ENCODE measurements at regions not wholly inside any gene's neighbourhood (a gene's known extent, or its start where the extent isn't known, plus 50 kb on each side); places are given as distances from the start of the nearest gene placed in this dataset.

GRCh38 chr1:238485912-238486209, 595.1 kb upstream of the ZP4 start:
- Histone ChIP-seq H3K9ac (ENCODE audit: insufficient read depth, low read depth, low read length) (no peak overlapping the region), H3K27me3 (ENCODE audit: control insufficient read depth in 1 of 2, insufficient read depth in 2 of 2, low read length in 2 of 2) (no peaks in the 10 kb centered on the region), H3K36me3 (replicated peaks in 1 of 2; ENCODE audit: control insufficient read depth in 1 of 2, insufficient read depth in 2 of 2, low read length in 2 of 2) (no peaks in the 10 kb centered on the region), H3K4me2 (ENCODE audit: low read depth, low read length) (no peak overlapping the region), H3K79me2 (ENCODE audit: insufficient read depth, low read length) (no peaks in the 10 kb centered on the region), H3K9me3 (ENCODE audit: low read length) (peaks cover 94% of the 10 kb centered on the region), H4K20me1 (ENCODE audit: insufficient read depth, low read length) (no peaks in the 10 kb centered on the region), H3K27ac (ENCODE audit: extremely low read length, insufficient read depth, low read length) (no peak overlapping the region), H3K4me1 (ENCODE audit: insufficient read depth, low read length) (no peaks in the 10 kb centered on the region), H3K4me3 (replicated peaks in 1 of 3; ENCODE audit: insufficient read depth in 1 of 3, low read depth in 2 of 3, low read length in 3 of 3) (no peak overlapping the region), H2AFZ (ENCODE audit: low read length) (no peak overlapping the region)
- peak; percentile 69 for ATAC-seq
- 31% methylated on average over 5 of the region's 5 CpGs for WGBS (ENCODE audit: low lambda C conversion rate)
- no peak for DNase-seq (ENCODE audit: low spot score)
- in situ Hi-C loops (cut with HindIII; ENCODE audit: extremely low pct_ligation_motif_present, low pct_unique_long_range_greater_than_20kb), result no loop called here
- no peak for FAIRE-seq
- no peak for TF ChIP-seq TCF7L2 (IDR thresholded peaks at IDR 0.05; ENCODE audit: low read depth, low read length)
- TF ChIP-seq ZC3H13 (CRISPR knock-in tag; IDR thresholded peaks at IDR 0.05), result no peak
- intact Hi-C loops (cut with micrococcal nuclease; ENCODE audit: unreplicated experiment), result loop anchor here (2.0 kb wide), 1 partner anchor 51 kb away; no protein-coding TSS in a partner anchor
- ChIA-PET POLR2A (no interaction called here), CTCF (ENCODE audit: low intra/inter-chr PET ratio, low total read pairs) (no interaction called here)
- BruUV-seq (replicated peaks), result no TSS peak

GRCh38 chr1:238485057-238485911, 594.6 kb upstream of the ZP4 start:
- H3K36me3 ChIP-seq (replicated peaks in 1 of 2; ENCODE audit: control insufficient read depth in 1 of 2, insufficient read depth in 2 of 2, low read length in 2 of 2), result no peaks in the 10 kb centered on the region
- peaks cover 93% of the 10 kb centered on the region for H3K9me3 ChIP-seq (ENCODE audit: low read length)
- H3K27ac ChIP-seq (ENCODE audit: extremely low read length, insufficient read depth, low read length), result no peak overlapping the region
- H3K9ac ChIP-seq (ENCODE audit: insufficient read depth, low read depth, low read length), result no peak overlapping the region
- H3K27me3 ChIP-seq (ENCODE audit: control insufficient read depth in 1 of 2, insufficient read depth in 2 of 2, low read length in 2 of 2), result no peaks in the 10 kb centered on the region
- no peak overlapping the region; the same call in 1 of the 2 replicates for H3K4me2 ChIP-seq (ENCODE audit: low read depth, low read length)
- DNase-seq (ENCODE audit: low spot score), result no peak
- ChIA-PET POLR2A (no interaction called here), CTCF (ENCODE audit: low intra/inter-chr PET ratio, low total read pairs) (no interaction called here)
- 26% methylated on average over 13 of the region's 14 CpGs for WGBS (ENCODE audit: low lambda C conversion rate)
- in situ Hi-C loops (cut with HindIII; ENCODE audit: extremely low pct_ligation_motif_present, low pct_unique_long_range_greater_than_20kb) (no loop called here), intact Hi-C loops (cut with micrococcal nuclease; ENCODE audit: unreplicated experiment) (loop anchor here (2.0 kb wide), 1 partner anchor 52 kb away; no protein-coding TSS in a partner anchor)
- BruUV-seq (replicated peaks), result no TSS peak
- H3K79me2 ChIP-seq (ENCODE audit: insufficient read depth, low read length), result no peaks in the 10 kb centered on the region
- no peak overlapping the region for H2AFZ ChIP-seq (ENCODE audit: low read length)
- TF ChIP-seq CEBPB (IDR thresholded peaks at IDR 0.05; ENCODE audit: borderline replicate concordance, low read depth, low read length) (peak; percentile 23; the same call in 1 of the 2 replicates), ZNF430 (CRISPR knock-in tag; IDR thresholded peaks at IDR 0.05) (no peak), ZNF263 (CRISPR knock-in tag; IDR thresholded peaks at IDR 0.05) (no peak)
- H3K4me1 ChIP-seq (ENCODE audit: insufficient read depth, low read length), result no peaks in the 10 kb centered on the region
- ATAC-seq, result peak; percentile 58
- FAIRE-seq, result no peak
- peak overlapping the region in 1 of 3 experiments; percentile 4; a peak in 1 of 6 replicates for H3K4me3 ChIP-seq (replicated peaks in 1 of 3; ENCODE audit: insufficient read depth in 1 of 3, low read depth in 2 of 3, low read length in 3 of 3)
- H4K20me1 ChIP-seq (ENCODE audit: insufficient read depth, low read length), result no peaks in the 10 kb centered on the region
